ENCODE measurements at regions not wholly inside any gene's neighbourhood (a gene's known extent, or its start where the extent isn't known, plus 50 kb on each side); places are given as distances from the start of the nearest gene placed in this dataset.

DNA sequence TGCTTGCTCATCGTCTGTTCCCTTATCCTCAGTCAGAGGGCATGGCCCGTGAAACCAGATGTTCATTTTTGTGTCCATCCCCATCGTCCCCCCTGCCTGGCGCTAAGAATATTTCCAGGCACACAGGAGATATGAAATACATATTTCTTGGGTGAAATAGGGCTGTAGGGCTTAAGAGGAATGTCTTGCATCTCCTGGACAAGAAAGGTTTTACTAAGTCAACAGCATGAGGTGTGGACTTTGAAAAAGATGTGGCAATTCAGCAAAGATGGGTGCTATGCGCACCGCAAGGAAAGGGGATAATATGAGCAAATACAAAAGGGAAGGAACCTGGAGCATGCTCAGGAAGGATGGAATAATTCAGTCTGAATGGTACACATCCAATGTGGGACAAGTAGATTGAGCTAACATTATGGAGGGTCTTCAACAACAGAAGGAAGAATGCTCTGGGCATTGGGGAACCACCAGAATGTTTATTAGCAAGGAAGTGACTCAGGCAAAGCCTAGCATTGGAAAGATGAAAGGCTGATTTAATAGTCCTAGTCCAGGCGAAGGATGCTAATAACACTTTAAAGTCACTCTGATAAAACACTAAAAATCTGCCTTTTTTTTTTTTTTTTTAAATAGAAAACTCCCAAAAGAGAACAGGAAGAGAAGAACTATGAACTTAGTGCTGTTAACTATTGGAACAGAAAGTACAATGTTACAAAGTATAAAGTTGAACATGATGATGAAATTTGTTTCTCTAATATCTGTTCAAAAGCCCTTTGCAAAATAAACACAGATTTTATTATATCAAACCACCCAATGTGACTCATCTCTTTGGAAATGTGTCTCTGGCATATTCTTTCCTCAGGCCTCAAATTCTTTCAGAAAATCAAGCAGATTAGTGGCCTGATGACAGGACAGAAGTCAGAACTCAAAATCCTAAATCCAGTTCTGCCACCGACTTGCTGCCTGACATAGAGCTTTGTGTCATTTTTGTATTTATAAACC lies 449.5 kb downstream of the BCAT1 start:
- Mint-ChIP-seq H3K9me3 (no peaks in the 10 kb centered on the region), H3K4me1 (ENCODE audit: low read depth) (no peaks in the 10 kb centered on the region), H3K36me3 (ENCODE audit: low read depth) (no peaks in the 10 kb centered on the region), H3K27ac (no peak overlapping the region), H3K4me3 (ENCODE audit: low read depth) (no peak overlapping the region), H3K27me3 (ENCODE audit: low read depth) (no peaks in the 10 kb centered on the region)
- intact Hi-C loops (cut with micrococcal nuclease), result no loop called here
- no peak for DNase-seq (ENCODE audit: low spot score)

DNA sequence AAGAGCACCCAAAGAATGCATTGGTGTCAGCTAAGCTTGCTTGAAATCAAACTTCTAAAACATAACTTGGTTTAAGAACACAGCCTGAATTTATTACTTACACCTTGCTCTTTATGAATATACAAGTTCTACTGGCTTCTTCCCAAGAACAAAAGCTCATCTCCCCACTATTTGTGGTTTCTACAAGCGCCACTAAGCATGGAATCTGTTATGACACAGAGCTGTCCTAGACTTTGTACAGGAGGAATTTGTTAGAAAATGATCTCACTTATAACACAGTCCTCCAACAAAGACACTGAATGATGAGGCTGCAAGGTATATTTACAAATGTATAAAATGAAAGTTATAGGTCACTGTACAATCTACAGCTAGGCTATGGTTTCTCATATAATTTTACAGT lies 452.1 kb downstream of the BCAT1 start:
- intact Hi-C loops (cut with micrococcal nuclease), result no loop called here
- no peaks in the 10 kb centered on the region for H3K4me1 Mint-ChIP-seq (ENCODE audit: low read depth)
- no peak for DNase-seq (ENCODE audit: low spot score)
- H3K27ac Mint-ChIP-seq, result no peak overlapping the region
- no peaks in the 10 kb centered on the region for H3K27me3 Mint-ChIP-seq (ENCODE audit: low read depth)
- no peaks in the 10 kb centered on the region for H3K9me3 Mint-ChIP-seq
- H3K36me3 Mint-ChIP-seq (ENCODE audit: low read depth), result no peaks in the 10 kb centered on the region
- H3K4me3 Mint-ChIP-seq (ENCODE audit: low read depth), result no peak overlapping the region

DNA sequence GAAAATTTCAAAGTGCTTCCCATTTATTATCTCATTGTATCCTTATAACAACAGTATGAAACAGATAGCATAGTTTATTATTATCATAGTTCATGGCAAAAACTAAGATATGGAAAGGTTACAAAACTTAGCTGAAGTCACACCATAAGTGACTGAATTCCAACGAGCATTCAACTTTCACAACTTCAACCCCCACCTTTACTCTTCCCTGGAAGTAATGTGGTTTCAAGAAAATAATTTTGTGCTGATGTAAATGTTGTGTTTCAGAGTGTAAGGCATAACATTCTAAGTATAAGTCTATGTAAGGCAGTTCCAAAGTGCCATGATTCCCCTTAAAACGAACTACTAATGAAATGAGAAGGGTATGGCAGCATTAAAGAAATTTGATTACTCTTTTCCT lies 454.5 kb downstream of the BCAT1 start:
- no peak for DNase-seq (ENCODE audit: low spot score)
- no peak overlapping the region for H3K4me3 Mint-ChIP-seq (ENCODE audit: low read depth)

DNA sequence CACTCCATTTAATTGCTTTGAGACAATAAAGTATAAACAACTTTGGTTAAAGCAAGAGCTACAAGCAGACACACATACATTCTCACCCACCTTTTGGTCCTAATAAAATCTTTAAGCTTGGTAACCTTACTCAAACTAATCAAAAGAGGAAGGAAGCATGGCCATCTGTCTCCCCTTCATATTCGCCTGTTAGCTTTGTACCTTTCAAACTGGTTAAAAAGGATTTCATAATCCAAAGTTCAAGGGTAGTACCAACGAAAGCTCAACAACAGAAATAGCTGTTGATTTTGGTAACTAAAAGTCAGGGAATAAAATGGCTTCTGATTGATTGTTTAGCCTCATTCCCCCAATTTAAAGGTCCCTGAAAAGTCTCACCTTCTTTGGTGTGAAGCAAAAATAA lies 456.9 kb downstream of the BCAT1 start:
- Mint-ChIP-seq H3K27ac (no peak overlapping the region), H3K4me3 (ENCODE audit: low read depth) (no peak overlapping the region), H3K4me1 (ENCODE audit: low read depth) (no peaks in the 10 kb centered on the region), H3K36me3 (ENCODE audit: low read depth) (no peaks in the 10 kb centered on the region), H3K27me3 (ENCODE audit: low read depth) (no peaks in the 10 kb centered on the region), H3K9me3 (no peaks in the 10 kb centered on the region)
- DNase-seq (ENCODE audit: low spot score), result no peak
- intact Hi-C loops (cut with micrococcal nuclease), result no loop called here

More for the DNA sequence above, 454.5 kb downstream of the BCAT1 start:
- Mint-ChIP-seq H3K36me3 (ENCODE audit: low read depth) (no peaks in the 10 kb centered on the region), H3K9me3 (no peaks in the 10 kb centered on the region), H3K4me1 (ENCODE audit: low read depth) (no peaks in the 10 kb centered on the region), H3K27me3 (ENCODE audit: low read depth) (no peaks in the 10 kb centered on the region), H3K27ac (no peak overlapping the region)
- intact Hi-C loops (cut with micrococcal nuclease), result no loop called here

DNA sequence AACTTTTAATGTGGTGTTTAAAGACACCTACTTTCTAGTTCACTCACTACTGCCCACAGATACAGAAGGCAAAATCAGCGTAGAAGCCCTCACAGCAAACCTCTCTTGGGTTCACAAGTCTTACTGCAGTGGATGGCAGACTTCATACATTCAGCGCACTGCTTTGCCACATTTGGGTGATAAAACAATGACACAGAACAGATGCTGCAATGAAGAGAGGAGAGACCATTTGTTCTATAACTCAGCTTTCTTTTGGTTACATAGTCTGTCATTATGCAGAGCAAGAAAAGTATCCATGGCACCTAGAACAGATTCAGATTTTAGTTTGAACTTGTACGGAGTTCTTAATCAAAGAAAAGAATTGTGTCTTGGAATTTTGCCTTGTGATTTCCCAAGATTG lies 459.0 kb downstream of the BCAT1 start:
- H3K27me3 Mint-ChIP-seq (ENCODE audit: low read depth), result no peaks in the 10 kb centered on the region
- H3K36me3 Mint-ChIP-seq (ENCODE audit: low read depth), result no peaks in the 10 kb centered on the region
- intact Hi-C loops (cut with micrococcal nuclease), result no loop called here
- no peaks in the 10 kb centered on the region for H3K4me1 Mint-ChIP-seq (ENCODE audit: low read depth)
- no peak overlapping the region for H3K27ac Mint-ChIP-seq
- H3K9me3 Mint-ChIP-seq, result no peaks in the 10 kb centered on the region
- no peak for DNase-seq (ENCODE audit: low spot score)
- no peak overlapping the region for H3K4me3 Mint-ChIP-seq (ENCODE audit: low read depth)

DNA sequence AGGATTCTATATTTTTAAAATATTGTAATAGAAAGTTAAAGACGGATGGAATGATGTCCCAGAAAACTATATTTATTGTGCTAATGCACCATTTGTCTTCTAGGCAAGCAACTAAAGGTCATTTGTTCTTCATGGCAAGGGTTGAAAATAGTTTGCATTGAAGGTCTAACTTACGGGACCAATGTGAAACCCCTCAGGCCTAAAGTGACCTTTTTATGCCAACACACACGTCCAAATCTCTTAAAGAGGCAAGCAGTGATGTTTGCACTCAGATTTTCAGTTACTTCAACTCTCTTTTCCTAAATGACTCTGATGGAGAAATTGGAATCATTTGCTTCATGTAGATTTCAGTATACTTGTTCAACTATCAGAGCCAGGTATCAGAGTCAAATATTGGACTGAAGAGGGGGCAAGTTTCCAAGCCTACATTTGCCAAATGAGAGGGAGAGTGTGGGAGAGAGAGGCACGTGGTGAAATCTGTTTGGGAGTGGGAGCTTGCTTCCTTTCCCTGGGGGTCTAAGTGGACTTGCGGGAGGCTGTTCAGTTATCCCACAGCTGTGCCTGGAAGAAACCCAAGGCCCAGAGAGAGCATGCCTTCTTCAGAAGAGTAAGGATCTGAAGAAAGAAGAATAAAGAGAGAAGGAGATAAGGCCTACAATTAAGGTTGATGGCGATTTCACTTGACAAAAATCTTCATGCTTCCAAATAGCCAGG lies 459.8 kb downstream of the BCAT1 start:
- Mint-ChIP-seq H3K27ac (no peak overlapping the region), H3K4me1 (ENCODE audit: low read depth) (no peaks in the 10 kb centered on the region), H3K9me3 (no peaks in the 10 kb centered on the region), H3K36me3 (ENCODE audit: low read depth) (no peaks in the 10 kb centered on the region), H3K4me3 (ENCODE audit: low read depth) (no peak overlapping the region), H3K27me3 (ENCODE audit: low read depth) (no peaks in the 10 kb centered on the region)
- DNase-seq (ENCODE audit: low spot score), result no peak
- intact Hi-C loops (cut with micrococcal nuclease), result no loop called here

DNA sequence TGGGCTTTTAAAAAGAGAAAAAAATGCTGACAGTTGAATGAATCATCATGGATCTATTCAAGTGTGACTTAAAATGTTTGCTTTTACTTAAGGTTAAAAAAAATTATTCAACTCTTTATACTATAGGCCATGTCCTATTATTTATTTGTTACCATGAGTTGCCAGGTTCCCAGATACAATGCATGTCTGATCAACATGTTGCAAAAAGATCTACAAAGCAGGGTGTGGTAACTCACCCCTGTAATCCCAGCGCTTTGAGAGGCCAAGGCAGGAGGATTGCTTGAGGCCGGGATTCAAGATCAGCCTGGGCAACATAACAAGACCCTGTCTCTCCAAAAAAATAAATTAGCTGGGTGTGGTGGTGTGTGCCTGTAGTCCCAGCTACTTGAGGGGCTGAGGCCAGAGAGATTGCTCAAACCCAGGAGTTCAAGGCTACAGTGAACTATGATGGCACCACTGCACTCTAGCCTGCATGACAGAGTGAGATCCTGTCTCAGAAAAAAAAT lies 460.8 kb downstream of the BCAT1 start:
- H3K27me3 Mint-ChIP-seq (ENCODE audit: low read depth), result no peaks in the 10 kb centered on the region
- no peak overlapping the region for H3K27ac Mint-ChIP-seq
- no peak overlapping the region for H3K4me3 Mint-ChIP-seq (ENCODE audit: low read depth)
- intact Hi-C loops (cut with micrococcal nuclease), result no loop called here
- no peaks in the 10 kb centered on the region for H3K9me3 Mint-ChIP-seq
- no peaks in the 10 kb centered on the region for H3K36me3 Mint-ChIP-seq (ENCODE audit: low read depth)
- no peak for DNase-seq (ENCODE audit: low spot score)
- no peaks in the 10 kb centered on the region for H3K4me1 Mint-ChIP-seq (ENCODE audit: low read depth)

DNA sequence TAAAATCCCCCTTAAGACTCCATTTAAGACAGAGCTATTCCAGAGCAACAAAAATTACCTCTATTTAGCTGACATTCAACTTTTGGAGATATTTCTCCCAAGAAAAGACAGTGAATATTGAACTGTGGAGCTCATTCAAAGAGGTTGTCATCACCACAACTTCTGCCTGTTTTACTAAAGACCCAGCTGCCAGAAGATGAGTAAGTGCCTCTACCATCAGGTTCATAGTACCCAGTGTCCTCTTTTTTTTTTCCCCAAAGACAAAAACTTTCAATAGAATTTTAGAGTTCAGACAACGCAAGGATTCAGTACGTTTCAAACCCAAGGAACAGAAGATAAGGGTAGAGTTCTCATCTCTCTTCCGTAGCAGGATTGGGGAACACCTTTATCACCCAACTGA lies 461.3 kb downstream of the BCAT1 start:
- intact Hi-C loops (cut with micrococcal nuclease), result no loop called here
- Mint-ChIP-seq H3K27ac (no peak overlapping the region), H3K36me3 (ENCODE audit: low read depth) (no peaks in the 10 kb centered on the region), H3K4me3 (ENCODE audit: low read depth) (no peak overlapping the region), H3K27me3 (ENCODE audit: low read depth) (no peaks in the 10 kb centered on the region), H3K4me1 (ENCODE audit: low read depth) (no peaks in the 10 kb centered on the region), H3K9me3 (no peaks in the 10 kb centered on the region)
- DNase-seq (ENCODE audit: low spot score), result no peak

DNA sequence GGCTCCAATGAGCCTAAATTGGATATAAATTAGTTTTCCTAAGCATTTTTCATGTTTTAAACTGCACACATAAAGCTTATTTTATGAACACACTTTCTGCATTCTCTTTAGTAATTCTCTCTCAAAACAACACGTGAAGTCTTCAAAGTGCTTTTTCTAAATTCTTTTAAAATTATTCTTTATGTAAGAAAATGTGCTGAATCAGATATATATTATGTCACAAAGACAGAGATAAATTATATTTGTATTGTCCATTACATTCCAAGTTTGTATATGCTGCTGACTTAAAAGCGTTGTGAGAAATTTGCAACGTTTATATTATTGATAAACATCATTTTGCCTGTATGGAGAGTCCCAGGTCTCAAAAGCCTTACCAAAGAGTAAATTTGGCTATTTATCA lies 465.2 kb downstream of the BCAT1 start:
- no peaks in the 10 kb centered on the region for H3K4me1 Mint-ChIP-seq (ENCODE audit: low read depth)
- no peak overlapping the region for H3K4me3 Mint-ChIP-seq (ENCODE audit: low read depth)
- no peaks in the 10 kb centered on the region for H3K36me3 Mint-ChIP-seq (ENCODE audit: low read depth)
- intact Hi-C loops (cut with micrococcal nuclease), result no loop called here
- H3K27ac Mint-ChIP-seq, result no peak overlapping the region
- no peak for DNase-seq (ENCODE audit: low spot score)
- no peaks in the 10 kb centered on the region for H3K9me3 Mint-ChIP-seq
- no peaks in the 10 kb centered on the region for H3K27me3 Mint-ChIP-seq (ENCODE audit: low read depth)

DNA sequence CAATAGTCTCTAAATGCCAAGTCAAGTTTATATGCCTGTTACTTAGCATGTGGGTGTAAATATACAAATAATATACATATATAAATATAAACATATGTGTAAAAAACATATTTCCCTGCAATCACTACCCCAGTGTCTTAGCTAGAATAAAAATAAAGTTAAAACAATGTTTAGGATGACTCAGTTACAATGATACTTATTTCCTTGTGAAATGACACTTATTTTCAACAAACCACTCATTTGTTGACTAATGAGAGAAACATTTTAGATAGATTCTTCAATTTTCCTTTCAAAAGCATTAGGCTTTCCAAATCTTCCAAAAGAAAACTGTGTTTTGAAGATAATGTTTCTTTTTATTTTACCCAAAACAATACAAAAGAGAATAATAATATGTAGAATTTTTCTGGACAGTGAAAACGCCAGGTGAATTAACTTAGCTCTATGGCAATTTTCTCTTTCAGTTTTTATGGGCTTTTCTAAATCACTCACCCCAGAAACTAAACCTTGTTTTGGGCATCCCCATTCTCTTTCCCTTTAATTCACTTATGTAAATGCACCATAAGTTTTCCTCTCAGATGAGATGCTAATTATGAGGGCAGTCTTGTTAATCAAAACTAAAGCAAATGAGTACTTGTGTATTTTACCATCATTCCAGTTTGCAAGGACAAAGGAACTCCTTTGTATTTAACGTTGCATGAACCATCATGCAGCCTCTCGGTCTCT lies 465.9 kb downstream of the BCAT1 start:
- no peaks in the 10 kb centered on the region for H3K4me1 Mint-ChIP-seq (ENCODE audit: low read depth)
- intact Hi-C loops (cut with micrococcal nuclease), result no loop called here
- H3K27me3 Mint-ChIP-seq (ENCODE audit: low read depth), result no peaks in the 10 kb centered on the region
- no peak overlapping the region for H3K27ac Mint-ChIP-seq
- no peak overlapping the region for H3K4me3 Mint-ChIP-seq (ENCODE audit: low read depth)
- no peak for DNase-seq (ENCODE audit: low spot score)
- H3K9me3 Mint-ChIP-seq, result no peaks in the 10 kb centered on the region
- H3K36me3 Mint-ChIP-seq (ENCODE audit: low read depth), result no peaks in the 10 kb centered on the region

DNA sequence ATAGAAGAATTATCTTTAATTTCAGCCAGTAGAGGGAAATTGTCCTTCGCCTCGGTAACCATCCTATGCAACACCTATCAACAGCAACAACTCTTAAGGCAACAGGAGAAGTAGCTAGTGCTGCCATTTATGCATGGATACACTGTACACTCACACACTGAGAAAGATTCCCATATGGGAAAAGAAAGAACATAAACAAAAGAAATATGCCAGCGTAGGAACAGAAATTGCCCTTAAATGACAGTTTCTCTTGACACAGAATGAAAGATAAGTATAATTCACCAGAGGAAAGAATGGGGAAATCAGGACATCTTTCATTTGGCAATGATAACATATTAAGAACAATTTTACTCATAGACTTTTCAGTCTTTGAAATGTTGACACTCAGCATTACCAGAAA lies 466.9 kb downstream of the BCAT1 start:
- no peaks in the 10 kb centered on the region for H3K36me3 Mint-ChIP-seq (ENCODE audit: low read depth)
- H3K27ac Mint-ChIP-seq, result no peak overlapping the region
- H3K27me3 Mint-ChIP-seq (ENCODE audit: low read depth), result no peaks in the 10 kb centered on the region
- H3K4me3 Mint-ChIP-seq (ENCODE audit: low read depth), result no peak overlapping the region
- H3K9me3 Mint-ChIP-seq, result no peaks in the 10 kb centered on the region
- DNase-seq (ENCODE audit: low spot score), result no peak
- intact Hi-C loops (cut with micrococcal nuclease), result no loop called here
- H3K4me1 Mint-ChIP-seq (ENCODE audit: low read depth), result no peaks in the 10 kb centered on the region

DNA sequence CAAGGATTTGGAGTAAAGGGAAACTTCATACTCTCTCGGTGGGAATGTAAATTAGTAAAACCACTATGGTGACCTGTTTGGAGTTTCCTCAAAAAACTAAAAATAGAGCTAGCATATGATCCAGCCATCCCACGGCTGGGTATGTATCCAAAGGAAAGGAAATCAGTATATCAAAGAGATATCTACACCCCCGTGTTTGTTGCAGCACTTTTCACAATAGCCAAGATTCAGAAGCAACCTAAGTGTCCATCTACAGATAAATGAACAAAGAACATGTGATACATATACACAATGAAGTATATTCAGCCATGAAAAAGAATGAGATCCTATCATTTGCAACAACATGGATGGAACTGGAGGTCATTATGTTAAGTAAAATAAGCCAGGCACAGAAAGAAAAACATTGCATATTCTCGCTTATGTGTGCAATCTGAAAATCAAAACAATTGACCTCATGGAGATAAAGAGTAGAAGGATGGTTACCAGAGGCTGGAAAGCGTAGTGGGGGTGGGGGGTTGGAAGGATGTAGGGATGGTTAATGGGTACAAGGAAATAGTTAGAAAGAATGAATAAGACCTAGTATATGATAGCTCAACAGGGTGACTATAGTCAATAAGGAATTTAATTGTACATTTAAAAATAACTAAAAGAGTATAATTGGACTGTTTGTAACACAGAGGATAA lies 468.0 kb downstream of the BCAT1 start:
- Mint-ChIP-seq H3K36me3 (ENCODE audit: low read depth) (no peaks in the 10 kb centered on the region), H3K27ac (no peak overlapping the region), H3K27me3 (ENCODE audit: low read depth) (no peaks in the 10 kb centered on the region), H3K4me3 (ENCODE audit: low read depth) (no peak overlapping the region), H3K9me3 (no peaks in the 10 kb centered on the region), H3K4me1 (ENCODE audit: low read depth) (no peaks in the 10 kb centered on the region)
- intact Hi-C loops (cut with micrococcal nuclease), result no loop called here
- DNase-seq (ENCODE audit: low spot score), result no peak

All from activated T-helper 2 cell treated with anti-CD3 and anti-CD28 coated beads, Interferon-gamma antibody, Interleukin-2, Interleukin-4, amounts not matched to agents 10 μg/mL and 5 μg/mL and 100 μg/mL, durations not matched to agents 14 hours and 24 hours and 36 hours (primary cell).